ENCODE measurements at regions not wholly inside any gene's neighbourhood (a gene's known extent, or its start where the extent isn't known, plus 50 kb on each side); places are given as distances from the start of the nearest gene placed in this dataset.

DNA sequence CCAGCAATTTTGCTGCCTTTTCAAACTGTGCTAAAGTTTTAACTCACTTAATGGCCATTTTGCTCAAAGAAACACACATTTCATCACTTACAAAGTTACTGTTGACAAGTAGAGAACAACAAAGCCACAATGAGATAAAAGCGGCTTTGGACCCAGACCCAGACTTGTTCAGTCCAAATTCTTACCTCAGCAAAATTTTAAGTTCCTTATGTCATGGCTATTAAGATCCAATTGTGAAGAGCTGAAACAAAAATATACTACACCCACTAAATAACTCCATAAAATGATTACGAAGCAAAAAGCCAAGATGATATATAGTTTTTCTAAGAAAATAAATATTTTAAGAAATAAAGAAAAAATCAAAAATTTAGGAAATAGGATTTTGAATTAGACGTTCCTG lies 137.0 kb upstream of the INPP4B start:
- H3K27me3 ChIP-seq (replicated peaks in 1 of 2; ENCODE audit: control insufficient read depth in 2 of 2, insufficient read depth in 2 of 2, low read length in 1 of 2), result no peaks in the 10 kb centered on the region
- H4K20me1 ChIP-seq (ENCODE audit: control insufficient read depth, insufficient read depth), result no peaks in the 10 kb centered on the region
- in situ Hi-C loops (cut with MboI), result no loop called here
- BruUV-seq (replicated peaks), result no TSS peak
- no peaks in the 10 kb centered on the region for H3K4me1 ChIP-seq (ENCODE audit: control insufficient read depth, insufficient read depth, low read length)
- intact Hi-C loops (cut with micrococcal nuclease; ENCODE audit: unreplicated experiment), result no loop called here
- no peak for DNase-seq (ENCODE audit: low read depth, low spot score)
- FAIRE-seq, result no peak
- no peak for ATAC-seq
- RAD21 ChIA-PET (ENCODE audit: unreplicated experiment), result no interaction called here
- SMC1A ChIA-PET (ENCODE audit: uncharacterized antibody, unreplicated experiment), result no interaction called here
- CTCF ChIA-PET, result interaction anchor here (1.1 to 1.3 kb wide), 3 partner anchors 42 to 576 kb away, joined by 3 to 4 read pairs (median 3); no protein-coding TSS in a partner anchor
- no peak overlapping the region for H3K27ac ChIP-seq (ENCODE audit: control insufficient read depth, insufficient read depth)
- H3K9ac ChIP-seq (ENCODE audit: control insufficient read depth, insufficient read depth, low read length), result no peak overlapping the region
- 13% methylated on average over 3 of the region's 3 CpGs for whole genome bisulfite sequencing (ENCODE audit: insufficient coverage, insufficient replicate concordance, low lambda C conversion rate, missing lambda C conversion rate)
- H3K79me2 ChIP-seq (ENCODE audit: control insufficient read depth, insufficient read depth, low read length), result no peaks in the 10 kb centered on the region
- H2AFZ ChIP-seq (ENCODE audit: control insufficient read depth, low read depth, low read length), result no peak overlapping the region
- no peak overlapping the region for H3K4me3 ChIP-seq
- POLR2A ChIA-PET, result no interaction called here
- no peaks in the 10 kb centered on the region for H3K9me3 ChIP-seq (replicated peaks; ENCODE audit: control insufficient read depth, insufficient read depth, low read length)
- no peaks in the 10 kb centered on the region for H3K36me3 ChIP-seq (ENCODE audit: control insufficient read depth in 2 of 2, insufficient read depth in 2 of 2, low read length in 1 of 2)
- H3K4me2 ChIP-seq (ENCODE audit: control insufficient read depth, insufficient read depth), result no peak overlapping the region
- TF ChIP-seq NFXL1 (IDR thresholded peaks at IDR 0.05; ENCODE audit: borderline replicate concordance) (no peak), ZBTB11 (CRISPR knock-in tag; IDR thresholded peaks at IDR 0.05) (no peak), KDM1A (IDR thresholded peaks at IDR 0.05; ENCODE audit: borderline replicate concordance) (no peak), ZNF207 (IDR thresholded peaks at IDR 0.05; ENCODE audit: borderline replicate concordance) (no peak), BHLHE40 (IDR thresholded peaks at IDR 0.05; ENCODE audit: borderline replicate concordance in 1 of 2, low read depth in 2 of 2, low read length in 1 of 2) (no peak), KLF5 (IDR thresholded peaks at IDR 0.05; ENCODE audit: partially characterized antibody) (no peak), PAX5 (IDR thresholded peaks at IDR 0.05; ENCODE audit: borderline replicate concordance, low read depth, low read length) (no peak)
- TF ChIP-seq, protein P1, sequence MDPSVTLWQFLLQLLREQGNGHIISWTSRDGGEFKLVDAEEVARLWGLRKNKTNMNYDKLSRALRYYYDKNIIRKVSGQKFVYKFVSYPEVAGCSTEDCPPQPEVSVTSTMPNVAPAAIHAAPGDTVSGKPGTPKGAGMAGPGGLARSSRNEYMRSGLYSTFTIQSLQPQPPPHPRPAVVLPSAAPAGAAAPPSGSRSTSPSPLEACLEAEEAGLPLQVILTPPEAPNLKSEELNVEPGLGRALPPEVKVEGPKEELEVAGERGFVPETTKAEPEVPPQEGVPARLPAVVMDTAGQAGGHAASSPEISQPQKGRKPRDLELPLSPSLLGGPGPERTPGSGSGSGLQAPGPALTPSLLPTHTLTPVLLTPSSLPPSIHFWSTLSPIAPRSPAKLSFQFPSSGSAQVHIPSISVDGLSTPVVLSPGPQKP (IDR thresholded peaks at IDR 0.05; ENCODE audit: low read depth, low read length), result no peak
